ENCODE measurements at regions not wholly inside any gene's neighbourhood (a gene's known extent, or its start where the extent isn't known, plus 50 kb on each side); places are given as distances from the start of the nearest gene placed in this dataset.

- TF ChIP-seq ATF2 (IDR thresholded peaks at IDR 0.05; ENCODE audit: low read length) (no peak), ZNF217 (IDR thresholded peaks at IDR 0.05) (no peak), MEF2B (IDR thresholded peaks at IDR 0.05; ENCODE audit: partially characterized antibody, poor library complexity, severe bottlenecking) (no peak), TAF1 (IDR thresholded peaks at IDR 0.05; ENCODE audit: borderline replicate concordance, low read depth, low read length) (no peak), MTA3 (IDR thresholded peaks at IDR 0.05; ENCODE audit: borderline replicate concordance, low read length) (no peak), SMARCA5 (IDR thresholded peaks at IDR 0.05) (no peak), IRF4 (IDR thresholded peaks at IDR 0.05; ENCODE audit: low read depth, low read length) (no peak)
These were observed 937.7 kb downstream of the TRIB2 start (continued) for GRCh38 chr2:13654416-13654815.

GRCh38 chr2:13660231-13660630 lies 943.5 kb downstream of the TRIB2 start:
- FAIRE-seq (no peak), DNase-seq (ENCODE audit: low read depth, low spot score) (no peak), ATAC-seq (no peak)
- POLR2A ChIA-PET, result interaction anchor here (0.9 kb wide), 1 partner anchor 13 kb away, joined by 3 read pairs; no protein-coding TSS in a partner anchor
- CTCF ChIA-PET, result interaction anchor here (0.7 to 0.9 kb wide), 2 partner anchors 82 to 84 kb away, joined by 3 to 4 read pairs; no protein-coding TSS in a partner anchor
- H3K79me2 ChIP-seq (ENCODE audit: control insufficient read depth, insufficient read depth, low read length), result no peaks in the 10 kb centered on the region
- SMC1A ChIA-PET (ENCODE audit: uncharacterized antibody, unreplicated experiment), result interaction anchor here (0.7 to 2.2 kb wide), 7 partner anchors 16 to 693 kb away, joined by 3 to 6 read pairs (median 4); no protein-coding TSS in a partner anchor
- H3K9ac ChIP-seq (ENCODE audit: control insufficient read depth, insufficient read depth, low read length), result no peak overlapping the region
- 77% methylated on average over 3 of the region's 3 CpGs for WGBS (ENCODE audit: insufficient coverage, insufficient replicate concordance, low lambda C conversion rate, missing lambda C conversion rate)
- H3K4me2 ChIP-seq (ENCODE audit: control insufficient read depth, insufficient read depth), result no peak overlapping the region
- no peaks in the 10 kb centered on the region for H3K4me1 ChIP-seq (ENCODE audit: control insufficient read depth, insufficient read depth, low read length)
- in situ Hi-C loops (cut with MboI), result no loop called here
- H3K9me3 ChIP-seq (replicated peaks; ENCODE audit: control insufficient read depth, insufficient read depth, low read length), result no peaks in the 10 kb centered on the region; the same call in 2 of the 3 replicates
- no peak for TF ChIP-seq ZNF274 (IDR thresholded peaks at IDR 0.05; ENCODE audit: insufficient read depth, insufficient read length)
- H2AFZ ChIP-seq (ENCODE audit: control insufficient read depth, low read depth, low read length), result no peak overlapping the region
- RAD21 ChIA-PET (ENCODE audit: unreplicated experiment), result interaction anchor here (0.8 kb wide), 1 partner anchor 142 kb away, joined by 3 read pairs; no protein-coding TSS in a partner anchor
- no peak overlapping the region for H3K4me3 ChIP-seq
- no peaks in the 10 kb centered on the region for H3K36me3 ChIP-seq (ENCODE audit: control insufficient read depth in 2 of 2, insufficient read depth in 2 of 2, low read length in 1 of 2)
- H3K27ac ChIP-seq (ENCODE audit: control insufficient read depth, insufficient read depth), result no peak overlapping the region
- no peaks in the 10 kb centered on the region for H3K27me3 ChIP-seq (replicated peaks in 1 of 2; ENCODE audit: control insufficient read depth in 2 of 2, insufficient read depth in 2 of 2, low read length in 1 of 2)
- no TSS peak for BruUV-seq (replicated peaks)
- H4K20me1 ChIP-seq (ENCODE audit: control insufficient read depth, insufficient read depth), result no peaks in the 10 kb centered on the region
- intact Hi-C loops (cut with micrococcal nuclease; ENCODE audit: unreplicated experiment), result no loop called here
